ENCODE measurements at regions not wholly inside any gene's neighbourhood (a gene's known extent, or its start where the extent isn't known, plus 50 kb on each side); places are given as distances from the start of the nearest gene placed in this dataset.

DNA sequence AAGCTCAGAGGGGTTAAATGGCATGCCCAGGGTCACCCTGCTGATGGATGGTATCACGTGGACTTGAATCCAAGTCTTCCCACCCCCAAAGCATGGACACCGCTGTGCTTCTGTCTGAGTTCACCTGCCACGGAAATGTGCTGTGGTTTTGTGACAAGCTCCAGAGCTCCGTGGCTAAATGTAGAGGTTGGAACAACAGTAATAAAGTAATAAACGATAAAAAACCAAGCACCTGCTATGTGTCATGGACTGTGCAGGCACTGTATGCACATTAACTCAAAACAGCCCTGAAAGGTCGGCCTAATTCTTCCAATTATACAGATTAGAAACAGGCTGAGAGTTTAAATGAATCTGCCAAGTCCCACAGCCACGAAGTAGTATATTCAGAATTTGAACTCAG is 182.1 kb upstream of the NAV2 start:
- Histone ChIP-seq H3K4me3 (no peak overlapping the region), H3K27me3 (no peaks in the 10 kb centered on the region), H2AFZ (no peak overlapping the region), H3K27ac (no peak overlapping the region), H4K20me1 (ENCODE audit: insufficient read depth, poor library complexity, severe bottlenecking) (no peaks in the 10 kb centered on the region), H3K4me2 (no peak overlapping the region), H3K79me2 (no peaks in the 10 kb centered on the region), H3K9me2 (replicated peaks; ENCODE audit: insufficient read depth) (no peaks in the 10 kb centered on the region), H3K4me1 (ENCODE audit: insufficient read depth) (peaks cover 13% of the 10 kb centered on the region), H3K36me3 (replicated peaks; ENCODE audit: insufficient read depth, low read depth) (no peaks in the 10 kb centered on the region), H3K9me3 (ENCODE audit: low read depth) (no peaks in the 10 kb centered on the region)
- no peak for DNase-seq (ENCODE audit: low spot score)
- TF ChIP-seq EZH2 (IDR thresholded peaks at IDR 0.05; ENCODE audit: borderline replicate concordance) (no peak), EZH2phosphoT487 (IDR thresholded peaks at IDR 0.05; ENCODE audit: low read depth, severe bottlenecking, unreplicated experiment) (no peak)
- TF ChIP-seq, protein P1, sequence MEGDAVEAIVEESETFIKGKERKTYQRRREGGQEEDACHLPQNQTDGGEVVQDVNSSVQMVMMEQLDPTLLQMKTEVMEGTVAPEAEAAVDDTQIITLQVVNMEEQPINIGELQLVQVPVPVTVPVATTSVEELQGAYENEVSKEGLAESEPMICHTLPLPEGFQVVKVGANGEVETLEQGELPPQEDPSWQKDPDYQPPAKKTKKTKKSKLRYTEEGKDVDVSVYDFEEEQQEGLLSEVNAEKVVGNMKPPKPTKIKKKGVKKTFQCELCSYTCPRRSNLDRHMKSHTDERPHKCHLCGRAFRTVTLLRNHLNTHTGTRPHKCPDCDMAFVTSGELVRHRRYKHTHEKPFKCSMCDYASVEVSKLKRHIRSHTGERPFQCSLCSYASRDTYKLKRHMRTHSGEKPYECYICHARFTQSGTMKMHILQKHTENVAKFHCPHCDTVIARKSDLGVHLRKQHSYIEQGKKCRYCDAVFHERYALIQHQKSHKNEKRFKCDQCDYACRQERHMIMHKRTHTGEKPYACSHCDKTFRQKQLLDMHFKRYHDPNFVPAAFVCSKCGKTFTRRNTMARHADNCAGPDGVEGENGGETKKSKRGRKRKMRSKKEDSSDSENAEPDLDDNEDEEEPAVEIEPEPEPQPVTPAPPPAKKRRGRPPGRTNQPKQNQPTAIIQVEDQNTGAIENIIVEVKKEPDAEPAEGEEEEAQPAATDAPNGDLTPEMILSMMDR (IDR thresholded peaks at IDR 0.05; ENCODE audit: poor library complexity), result no peak
- 62% methylated on average over 7 of the region's 7 CpGs for WGBS (ENCODE audit: low lambda C conversion rate, missing lambda C conversion rate)

DNA sequence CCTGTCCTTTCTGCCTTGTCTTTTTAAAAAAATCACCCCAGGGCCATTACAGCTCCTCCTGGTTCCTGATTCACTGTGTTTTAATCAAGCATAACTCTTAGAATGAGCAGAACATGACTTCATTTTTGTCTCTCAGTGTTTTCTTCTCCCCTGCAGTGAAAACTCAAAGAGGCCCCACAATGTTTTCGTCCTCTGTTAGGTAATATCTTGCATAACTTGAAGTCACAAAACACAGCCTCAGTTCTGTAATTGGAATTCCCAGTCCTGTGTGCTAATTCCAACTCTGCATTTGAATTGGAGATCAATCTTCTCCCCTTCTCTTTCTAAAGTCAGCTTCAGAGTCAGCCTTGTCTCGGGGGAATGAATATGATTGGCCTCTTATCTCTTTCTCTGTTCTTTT is 186.5 kb upstream of the NAV2 start:
- no peak for DNase-seq (ENCODE audit: low spot score)
- TF ChIP-seq EZH2 (IDR thresholded peaks at IDR 0.05; ENCODE audit: borderline replicate concordance) (no peak), EZH2phosphoT487 (IDR thresholded peaks at IDR 0.05; ENCODE audit: low read depth, severe bottlenecking, unreplicated experiment) (no peak)
- TF ChIP-seq, protein P1 (IDR thresholded peaks at IDR 0.05; ENCODE audit: poor library complexity), result no peak
- H3K9me3 ChIP-seq (ENCODE audit: low read depth), result no peaks in the 10 kb centered on the region
- no peak overlapping the region for H3K4me2 ChIP-seq
- H3K9me2 ChIP-seq (replicated peaks; ENCODE audit: insufficient read depth), result no peaks in the 10 kb centered on the region
- peak overlapping the region; percentile 44 for H3K27ac ChIP-seq
- H4K20me1 ChIP-seq (ENCODE audit: insufficient read depth, poor library complexity, severe bottlenecking), result no peaks in the 10 kb centered on the region
- no peaks in the 10 kb centered on the region for H3K36me3 ChIP-seq (replicated peaks; ENCODE audit: insufficient read depth, low read depth)
- no peaks in the 10 kb centered on the region for H3K79me2 ChIP-seq
- WGBS (ENCODE audit: low lambda C conversion rate, missing lambda C conversion rate), result 57% methylated on average over 2 of the region's 2 CpGs
- peaks cover 26% of the 10 kb centered on the region for H3K4me1 ChIP-seq (ENCODE audit: insufficient read depth)
- no peak overlapping the region for H3K4me3 ChIP-seq
- H3K27me3 ChIP-seq, result no peaks in the 10 kb centered on the region
- no peak overlapping the region for H2AFZ ChIP-seq

DNA sequence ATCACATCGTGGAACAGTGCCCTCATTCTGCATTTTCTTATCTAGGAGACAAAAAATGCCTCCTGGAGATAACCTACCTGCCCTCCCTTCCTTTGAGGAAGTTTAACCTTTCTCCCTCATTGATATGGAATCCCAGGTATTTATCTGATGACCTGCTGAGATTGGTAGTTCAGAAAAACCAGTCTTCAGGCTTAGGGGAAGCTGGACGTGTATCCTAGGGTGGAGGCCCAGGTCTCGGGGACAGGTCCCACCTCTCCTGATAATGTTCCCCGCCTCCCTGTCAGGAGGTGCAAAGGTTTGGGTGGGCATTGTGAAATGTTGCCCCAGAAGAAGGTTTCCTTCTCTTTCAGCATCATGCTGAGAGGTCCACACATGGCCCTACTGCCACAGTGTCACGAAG is 186.9 kb upstream of the NAV2 start:
- H3K79me2 ChIP-seq, result no peaks in the 10 kb centered on the region
- DNase-seq (ENCODE audit: low spot score), result no peak
- H3K36me3 ChIP-seq (replicated peaks; ENCODE audit: insufficient read depth, low read depth), result no peaks in the 10 kb centered on the region
- no peaks in the 10 kb centered on the region for H4K20me1 ChIP-seq (ENCODE audit: insufficient read depth, poor library complexity, severe bottlenecking)
- no peak overlapping the region for H2AFZ ChIP-seq
- peak overlapping the region; percentile 44 for H3K27ac ChIP-seq
- H3K4me1 ChIP-seq (ENCODE audit: insufficient read depth), result peaks cover 27% of the 10 kb centered on the region
- 54% methylated on average over 5 of the region's 5 CpGs for WGBS (ENCODE audit: low lambda C conversion rate, missing lambda C conversion rate)
- no peaks in the 10 kb centered on the region for H3K9me3 ChIP-seq (ENCODE audit: low read depth)
- no peak overlapping the region for H3K4me2 ChIP-seq
- H3K4me3 ChIP-seq, result no peak overlapping the region
- no peaks in the 10 kb centered on the region for H3K9me2 ChIP-seq (replicated peaks; ENCODE audit: insufficient read depth)
- TF ChIP-seq, protein P1 (IDR thresholded peaks at IDR 0.05; ENCODE audit: poor library complexity), result no peak
- TF ChIP-seq EZH2 (IDR thresholded peaks at IDR 0.05; ENCODE audit: borderline replicate concordance), result no peak
- TF ChIP-seq EZH2phosphoT487 (IDR thresholded peaks at IDR 0.05; ENCODE audit: low read depth, severe bottlenecking, unreplicated experiment), result no peak
- H3K27me3 ChIP-seq, result no peaks in the 10 kb centered on the region

DNA sequence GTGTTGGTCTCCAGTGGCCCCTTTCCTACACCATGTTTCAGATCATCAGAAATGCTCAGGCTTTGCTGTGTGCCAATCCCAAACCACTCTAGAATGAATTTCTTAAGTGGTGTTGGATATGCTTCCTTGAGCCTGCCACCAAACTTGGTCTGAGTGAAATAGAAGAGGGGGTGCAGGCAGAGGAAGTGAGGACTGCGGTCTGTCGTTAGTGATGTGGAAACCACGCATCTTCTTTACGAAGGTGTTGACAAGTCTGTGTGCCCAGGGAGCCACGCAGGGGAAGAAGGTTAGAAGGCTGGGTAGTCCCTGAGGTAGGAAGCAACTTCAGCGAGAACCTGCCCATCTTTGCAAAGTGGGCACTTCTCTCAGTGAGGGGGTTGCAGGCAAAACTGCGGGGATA is 187.4 kb upstream of the NAV2 start:
- H2AFZ ChIP-seq, result no peak overlapping the region
- TF ChIP-seq EZH2 (IDR thresholded peaks at IDR 0.05; ENCODE audit: borderline replicate concordance), result no peak
- TF ChIP-seq, protein P1 (IDR thresholded peaks at IDR 0.05; ENCODE audit: poor library complexity), result no peak
- no peak for TF ChIP-seq EZH2phosphoT487 (IDR thresholded peaks at IDR 0.05; ENCODE audit: low read depth, severe bottlenecking, unreplicated experiment)

More for the DNA sequence above, 187.4 kb upstream of the NAV2 start:
- Histone ChIP-seq H3K27me3 (no peaks in the 10 kb centered on the region), H3K27ac (peak overlapping the region; percentile 29), H3K9me2 (replicated peaks; ENCODE audit: insufficient read depth) (no peaks in the 10 kb centered on the region), H4K20me1 (ENCODE audit: insufficient read depth, poor library complexity, severe bottlenecking) (no peaks in the 10 kb centered on the region), H3K79me2 (no peaks in the 10 kb centered on the region), H3K4me1 (ENCODE audit: insufficient read depth) (peaks cover 32% of the 10 kb centered on the region), H3K36me3 (replicated peaks; ENCODE audit: insufficient read depth, low read depth) (no peaks in the 10 kb centered on the region), H3K4me2 (no peak overlapping the region), H3K9me3 (ENCODE audit: low read depth) (no peaks in the 10 kb centered on the region), H3K4me3 (no peak overlapping the region)
- WGBS (ENCODE audit: low lambda C conversion rate, missing lambda C conversion rate), result 70% methylated on average over 7 of the region's 7 CpGs
- no peak for DNase-seq (ENCODE audit: low spot score)
